ENCODE measurements at regions not wholly inside any gene's neighbourhood (a gene's known extent, or its start where the extent isn't known, plus 50 kb on each side); places are given as distances from the start of the nearest gene placed in this dataset.

DNA sequence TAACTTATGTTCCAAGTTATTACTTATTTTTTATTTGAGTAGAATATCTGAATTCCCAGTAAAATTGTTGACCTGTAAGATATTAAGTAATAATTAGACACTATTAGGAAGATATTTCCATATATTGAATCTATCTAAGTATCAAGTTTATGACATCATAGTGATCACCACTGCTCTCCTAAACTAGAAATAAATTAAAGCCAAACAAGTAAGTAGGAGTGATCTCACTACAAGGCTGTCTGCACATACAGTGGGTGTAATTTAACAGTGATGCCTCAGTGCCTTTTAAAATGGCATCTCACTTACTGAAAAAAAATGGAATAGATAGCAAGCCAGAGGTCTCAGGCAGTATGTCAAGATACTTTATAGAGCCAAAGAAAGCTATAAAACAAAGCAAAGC, 789.6 kb downstream of the KCTD16 start:
- no peak overlapping the region for H3K27ac ChIP-seq
- TF ChIP-seq, protein P1, sequence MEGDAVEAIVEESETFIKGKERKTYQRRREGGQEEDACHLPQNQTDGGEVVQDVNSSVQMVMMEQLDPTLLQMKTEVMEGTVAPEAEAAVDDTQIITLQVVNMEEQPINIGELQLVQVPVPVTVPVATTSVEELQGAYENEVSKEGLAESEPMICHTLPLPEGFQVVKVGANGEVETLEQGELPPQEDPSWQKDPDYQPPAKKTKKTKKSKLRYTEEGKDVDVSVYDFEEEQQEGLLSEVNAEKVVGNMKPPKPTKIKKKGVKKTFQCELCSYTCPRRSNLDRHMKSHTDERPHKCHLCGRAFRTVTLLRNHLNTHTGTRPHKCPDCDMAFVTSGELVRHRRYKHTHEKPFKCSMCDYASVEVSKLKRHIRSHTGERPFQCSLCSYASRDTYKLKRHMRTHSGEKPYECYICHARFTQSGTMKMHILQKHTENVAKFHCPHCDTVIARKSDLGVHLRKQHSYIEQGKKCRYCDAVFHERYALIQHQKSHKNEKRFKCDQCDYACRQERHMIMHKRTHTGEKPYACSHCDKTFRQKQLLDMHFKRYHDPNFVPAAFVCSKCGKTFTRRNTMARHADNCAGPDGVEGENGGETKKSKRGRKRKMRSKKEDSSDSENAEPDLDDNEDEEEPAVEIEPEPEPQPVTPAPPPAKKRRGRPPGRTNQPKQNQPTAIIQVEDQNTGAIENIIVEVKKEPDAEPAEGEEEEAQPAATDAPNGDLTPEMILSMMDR (IDR thresholded peaks at IDR 0.05; ENCODE audit: low read depth, low read length, missing control alignments), result no peak
- no peak overlapping the region for H3K4me3 ChIP-seq (ENCODE audit: low read depth, low read length)
- H3K27me3 ChIP-seq (replicated peaks), result no peaks in the 10 kb centered on the region
- no peak for DNase-seq
- in situ Hi-C loops (cut with HindIII; ENCODE audit: low pct_ligation_motif_present, low sequenced_read_pairs), result no loop called here
- no peaks in the 10 kb centered on the region for H3K36me3 ChIP-seq (replicated peaks)

DNA sequence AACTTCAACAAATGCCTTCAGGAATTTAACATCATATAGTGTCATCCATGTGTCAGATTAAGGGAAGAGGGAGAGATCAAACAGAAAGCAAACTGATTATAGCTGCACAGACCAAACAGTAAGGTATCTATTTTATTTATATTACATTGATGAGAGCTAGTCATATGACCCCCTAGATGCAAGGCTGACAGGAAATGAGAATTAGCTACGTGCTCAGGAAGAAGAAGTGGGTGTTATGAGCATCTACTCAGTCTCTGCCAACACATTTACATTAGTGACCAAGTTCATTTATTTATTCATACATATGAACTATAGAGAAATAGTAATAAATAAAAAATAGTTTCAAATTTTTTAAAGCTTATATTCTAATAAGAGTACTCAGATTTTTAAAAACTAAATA, 787.3 kb downstream of the KCTD16 start:
- DNase-seq, result no peak
- H3K27me3 ChIP-seq (replicated peaks), result no peaks in the 10 kb centered on the region
- in situ Hi-C loops (cut with HindIII; ENCODE audit: low pct_ligation_motif_present, low sequenced_read_pairs), result no loop called here
- TF ChIP-seq, protein P1 (IDR thresholded peaks at IDR 0.05; ENCODE audit: low read depth, low read length, missing control alignments), result no peak
- no peaks in the 10 kb centered on the region for H3K36me3 ChIP-seq (replicated peaks)
- no peak overlapping the region for H3K27ac ChIP-seq
- H3K4me3 ChIP-seq (ENCODE audit: low read depth, low read length), result no peak overlapping the region

DNA sequence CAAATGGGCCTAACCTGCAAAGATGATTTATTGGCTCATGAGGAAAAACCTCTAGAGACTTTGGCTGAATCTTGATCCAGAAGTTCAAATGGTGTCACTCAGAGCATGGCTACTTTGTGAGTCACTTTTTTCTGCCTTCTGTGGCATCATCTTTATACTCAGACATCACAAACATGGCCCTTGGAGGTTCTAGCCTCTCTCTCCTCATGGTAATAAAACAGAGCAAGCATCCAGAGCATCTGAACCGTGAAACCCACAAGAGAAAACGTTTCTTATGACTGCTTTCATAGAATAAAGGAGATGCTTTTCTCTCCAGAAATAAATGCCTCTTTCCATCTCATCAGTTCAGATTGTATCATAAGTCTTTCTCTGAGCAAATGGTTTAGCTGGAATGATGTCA, 780.3 kb downstream of the KCTD16 start:
- no peak for DNase-seq
- TF ChIP-seq, protein P1 (IDR thresholded peaks at IDR 0.05; ENCODE audit: low read depth, low read length, missing control alignments), result no peak
- Histone ChIP-seq H3K27ac (no peak overlapping the region), H3K36me3 (replicated peaks) (no peaks in the 10 kb centered on the region), H3K4me3 (ENCODE audit: low read depth, low read length) (no peak overlapping the region), H3K27me3 (replicated peaks) (no peaks in the 10 kb centered on the region)
- in situ Hi-C loops (cut with HindIII; ENCODE audit: low pct_ligation_motif_present, low sequenced_read_pairs), result no loop called here

DNA sequence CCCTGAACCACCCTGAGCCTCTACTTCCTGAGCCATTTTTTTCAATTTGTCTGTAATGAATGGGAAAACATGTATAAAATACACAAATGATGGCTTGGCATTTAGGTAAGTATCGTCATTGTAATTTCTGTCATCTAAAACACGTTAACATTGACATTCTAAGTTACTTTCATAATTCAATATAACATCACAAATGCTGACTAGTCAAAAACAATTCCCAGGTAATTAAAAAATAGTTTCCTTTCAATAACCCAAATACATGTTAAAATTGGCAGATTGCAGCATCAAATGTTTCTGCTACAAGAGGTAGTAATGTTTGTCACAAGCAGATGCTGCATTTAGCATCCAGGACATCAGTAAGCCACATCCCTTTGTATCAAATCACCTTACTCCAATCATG, 776.4 kb downstream of the KCTD16 start:
- H3K36me3 ChIP-seq (replicated peaks), result no peaks in the 10 kb centered on the region
- TF ChIP-seq, protein P1 (IDR thresholded peaks at IDR 0.05; ENCODE audit: low read depth, low read length, missing control alignments), result no peak
- in situ Hi-C loops (cut with HindIII; ENCODE audit: low pct_ligation_motif_present, low sequenced_read_pairs), result no loop called here
- no peak overlapping the region for H3K27ac ChIP-seq
- DNase-seq, result no peak
- no peaks in the 10 kb centered on the region for H3K27me3 ChIP-seq (replicated peaks)
- no peak overlapping the region for H3K4me3 ChIP-seq (ENCODE audit: low read depth, low read length)

DNA sequence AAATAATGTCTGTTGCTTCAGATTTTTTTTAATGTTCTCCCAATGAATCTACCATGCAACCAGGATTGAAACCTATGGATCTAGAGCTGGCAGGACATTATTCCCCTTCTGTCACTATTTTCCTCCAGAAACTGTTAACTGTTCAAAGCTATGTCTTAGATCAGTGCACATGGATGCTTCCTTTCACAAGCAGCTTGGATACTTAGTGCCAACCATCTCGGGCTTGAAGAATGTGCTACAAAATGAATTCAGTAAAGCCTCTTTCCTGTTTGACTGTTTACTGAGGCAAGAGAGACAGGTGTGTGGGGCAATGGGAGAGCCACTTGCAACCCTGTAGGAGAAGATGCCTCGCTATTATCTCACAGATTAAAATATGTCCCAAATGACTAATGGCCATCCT, 774.8 kb downstream of the KCTD16 start:
- in situ Hi-C loops (cut with HindIII; ENCODE audit: low pct_ligation_motif_present, low sequenced_read_pairs), result no loop called here
- no peaks in the 10 kb centered on the region for H3K27me3 ChIP-seq (replicated peaks)
- H3K4me3 ChIP-seq (ENCODE audit: low read depth, low read length), result no peak overlapping the region
- TF ChIP-seq, protein P1 (IDR thresholded peaks at IDR 0.05; ENCODE audit: low read depth, low read length, missing control alignments), result no peak
- no peaks in the 10 kb centered on the region for H3K36me3 ChIP-seq (replicated peaks)
- no peak overlapping the region for H3K27ac ChIP-seq
- no peak for DNase-seq

DNA sequence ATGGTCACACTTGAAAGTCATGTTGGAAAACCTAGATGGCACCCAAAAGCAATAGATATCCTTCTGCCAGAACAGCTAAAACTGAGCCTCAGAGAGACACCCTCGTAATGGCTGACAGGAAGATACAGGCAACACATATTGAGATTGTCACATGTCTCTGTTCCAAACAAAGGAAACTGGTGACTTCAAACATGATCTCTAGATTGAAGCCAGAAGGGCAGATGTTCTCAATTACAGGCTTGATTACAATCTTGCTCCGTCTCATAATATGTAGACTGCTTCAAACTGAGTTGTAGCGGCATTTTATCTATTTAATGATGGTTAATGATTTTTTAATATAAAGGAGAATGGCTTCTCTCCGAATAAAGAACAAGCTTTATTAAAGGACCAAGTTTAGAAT, 774.3 kb downstream of the KCTD16 start:
- Histone ChIP-seq H3K27ac (no peak overlapping the region), H3K4me3 (ENCODE audit: low read depth, low read length) (no peak overlapping the region), H3K36me3 (replicated peaks) (no peaks in the 10 kb centered on the region), H3K27me3 (replicated peaks) (no peaks in the 10 kb centered on the region)
- TF ChIP-seq, protein P1 (IDR thresholded peaks at IDR 0.05; ENCODE audit: low read depth, low read length, missing control alignments), result no peak
- in situ Hi-C loops (cut with HindIII; ENCODE audit: low pct_ligation_motif_present, low sequenced_read_pairs), result no loop called here
- no peak for DNase-seq
